K562 (cell line): ENCODE measurements at regions not wholly inside any gene's neighbourhood (a gene's known extent, or its start where the extent isn't known, plus 50 kb on each side); places are given as distances from the start of the nearest gene placed in this dataset.

Source experiments
- BRD9 ChIP-seq: fragments of 450-650 bp; IDR thresholded peaks from 2 replicates; pipeline ENCODE4 v1.6.1; 2018; ENCODE audit warnings: low read depth; ENCODE audit not compliant: partially characterized antibody
- CTCF ChIP-seq, 3 experiments: IDR thresholded peaks in 2 of 3; conservative IDR thresholded peaks in 1 of 3; 2 replicates each; pipeline ENCODE4 v1.5.1; 2011 to 2012; ENCODE audit warnings: low read length in 3 of 3, mild to moderate bottlenecking in 3 of 3, control low read depth in 2 of 3, improper control_type of control experiment in 1 of 3, inconsistent platforms in 1 of 3, low read depth in 1 of 3, mixed read lengths in 1 of 3, moderate library complexity in 1 of 3; ENCODE audit not compliant: insufficient read depth in 2 of 3
- EP300 ChIP-seq: IDR thresholded peaks from 2 replicates; pipeline ENCODE4 v1.6.1; 2012; ENCODE audit warnings: low read length, improper control_type of control experiment
- HMG20B ChIP-seq: fragments of 250-450 bp; sonication (Bioruptor Pico); IDR thresholded peaks from 2 replicates; pipeline ENCODE4 v1.5.0; 2021; ENCODE audit warnings: mild to moderate bottlenecking
- HNRNPK ChIP-seq: fragments of 200-400 bp; formaldehyde crosslinking; IDR thresholded peaks from one replicate; pipeline ENCODE4 v1.6.1; 2018; ENCODE audit warnings: mild to moderate bottlenecking, low read depth, low read length; ENCODE audit not compliant: poor library complexity, severe bottlenecking
- NR2C1 ChIP-seq, 2 experiments: fragments of 450-650 bp; IDR thresholded peaks; 2 replicates each; pipeline ENCODE4 v1.6.1; 2017; ENCODE audit warnings: mild to moderate bottlenecking in 2 of 2, antibody characterized with exemption in 1 of 2, inconsistent platforms in 1 of 2, missing compliant biosample characterization in 1 of 2, missing genetic modification characterization in 1 of 2
- NR3C1 ChIP-seq: sonication (generic); formaldehyde crosslinking; IDR thresholded peaks from 2 replicates; pipeline ENCODE4 v1.8.1; 2022; ENCODE audit warnings: missing genetic modification reagents
- USF2 ChIP-seq: sonication (generic); formaldehyde crosslinking; IDR thresholded peaks from 2 replicates; pipeline ENCODE4 v1.5.0; 2020; ENCODE audit warnings: missing genetic modification reagents
- ZBTB17 ChIP-seq: fragments of 450-650 bp; formaldehyde crosslinking; IDR thresholded peaks from 2 replicates; pipeline ENCODE4 v1.4.0; 2020; ENCODE audit warnings: mild to moderate bottlenecking
- ZNF121 ChIP-seq: sonication (generic); formaldehyde crosslinking; conservative IDR thresholded peaks from 2 replicates; pipeline ENCODE4 v1.8.0; 2022; ENCODE audit warnings: missing genetic modification reagents

GRCh38 chr2:71277147-71277475 lies 50.2 kb upstream of the PAIP2B start:
- TF ChIP-seq ZNF121, result no peak
- TF ChIP-seq ZBTB17 (CRISPR knock-in tag), result no peak
- no peak for TF ChIP-seq EP300
- no peak for TF ChIP-seq CTCF (IDR thresholded peaks at IDR 0.05 in 2 of 3, conservative IDR thresholded peaks at IDR 0.05 in 1 of 3; ENCODE audit: insufficient read depth in 2 of 3, low read depth in 1 of 3, low read length in 3 of 3)
- TF ChIP-seq HNRNPK, result no peak
- no peak for TF ChIP-seq USF2
- no peak for TF ChIP-seq NR3C1 (CRISPR knock-in tag)
- TF ChIP-seq BRD9, result no peak
- TF ChIP-seq NR2C1 (IDR thresholded peaks at IDR 0.05), result no peak
- TF ChIP-seq NR2C1 (tag; IDR thresholded peaks at IDR 0.05), result no peak
- TF ChIP-seq HMG20B (CRISPR knock-in tag), result no peak
